Natural killer cell (primary cell): ENCODE measurements at regions not wholly inside any gene's neighbourhood (a gene's known extent, or its start where the extent isn't known, plus 50 kb on each side); places are given as distances from the start of the nearest gene placed in this dataset.

Experiments
- ATAC-seq, 3 donors: fragments of 150-1000 bp in 2 of 3; fragments of 200-7000 bp in 1 of 3; cut with Tn5 transposase; 1 replicate in 1 of 3; 2 replicates in 2 of 3; pipeline ENCODE4 v1.10.0; 2021; ENCODE audit warnings: mild to moderate bottlenecking in 2 of 3, moderate library complexity in 2 of 3
- DNase-seq, 2 donors: peaks; one replicate each; pipeline versions ENCODE4 v3.0.0 to v3.0.0-alpha.2; 2013 to 2021; ENCODE audit warnings: mixed read lengths in 1 of 2
- H3K27ac ChIP-seq: one replicate; pipeline ENCODE4 v1.5.1; 2013; ENCODE audit warnings: mild to moderate bottlenecking, low read length
- H3K27me3 ChIP-seq: one replicate; pipeline ENCODE4 v1.6.1; 2013; ENCODE audit warnings: low read length; ENCODE audit not compliant: control insufficient read depth, insufficient read depth
- H3K36me3 ChIP-seq: one replicate; pipeline ENCODE4 v1.6.1; 2013; ENCODE audit warnings: low read length; ENCODE audit not compliant: control insufficient read depth, insufficient read depth
- H3K4me1 ChIP-seq: one replicate; pipeline ENCODE4 v1.6.1; 2013; ENCODE audit warnings: low read length; ENCODE audit not compliant: control insufficient read depth, insufficient read depth
- H3K4me3 ChIP-seq: one replicate; pipeline ENCODE4 v1.5.1; 2013; ENCODE audit warnings: low read length
- H3K9me3 ChIP-seq: one replicate; pipeline ENCODE4 v1.6.1; 2013; ENCODE audit warnings: low read length; ENCODE audit not compliant: control insufficient read depth, insufficient read depth
- H3K27ac Mint-ChIP-seq, 2 donors: one replicate each; pipeline ENCODE4 v1.8.0; 2022; ENCODE audit warnings: mild to moderate bottlenecking in 2 of 2, mixed read lengths in 2 of 2, moderate library complexity in 1 of 2
- H3K27me3 Mint-ChIP-seq, 2 donors: one replicate each; pipeline ENCODE4 v1.8.0; 2022; ENCODE audit warnings: low read depth in 2 of 2, mixed read lengths in 2 of 2
- H3K36me3 Mint-ChIP-seq: one replicate; pipeline ENCODE4 v1.8.0; 2022; ENCODE audit warnings: mixed read lengths
- H3K4me1 Mint-ChIP-seq, 2 donors: one replicate each; pipeline ENCODE4 v1.8.0; 2022; ENCODE audit warnings: mixed read lengths in 2 of 2
- H3K4me3 Mint-ChIP-seq: one replicate; pipeline ENCODE4 v1.8.0; 2022; ENCODE audit warnings: mild to moderate bottlenecking, moderate library complexity, mixed read lengths
- H3K9me3 Mint-ChIP-seq, 2 donors: one replicate each; pipeline ENCODE4 v1.8.0; 2022; ENCODE audit warnings: mixed read lengths in 2 of 2
- WGBS: methylation state at CpG from one replicate; pipeline ENCODE4 v1.1.7; 2013; ENCODE audit warnings: missing lambda C conversion rate; ENCODE audit not compliant: insufficient coverage; 5-methylcytosine and 5-hydroxymethylcytosine counted together
- intact Hi-C: fragments of 100-400 bp; cut with micrococcal nuclease; formaldehyde crosslinking; loops from one replicate; pipeline ENCODE4 v1.14.2; 2022
- TF ChIP-seq, protein P1 (sequence below): fragments of 200-600 bp; IDR thresholded peaks from one replicate; pipeline ENCODE4 v1.8.0; 2022; ENCODE audit warnings: antibody characterized with exemption

DNA sequence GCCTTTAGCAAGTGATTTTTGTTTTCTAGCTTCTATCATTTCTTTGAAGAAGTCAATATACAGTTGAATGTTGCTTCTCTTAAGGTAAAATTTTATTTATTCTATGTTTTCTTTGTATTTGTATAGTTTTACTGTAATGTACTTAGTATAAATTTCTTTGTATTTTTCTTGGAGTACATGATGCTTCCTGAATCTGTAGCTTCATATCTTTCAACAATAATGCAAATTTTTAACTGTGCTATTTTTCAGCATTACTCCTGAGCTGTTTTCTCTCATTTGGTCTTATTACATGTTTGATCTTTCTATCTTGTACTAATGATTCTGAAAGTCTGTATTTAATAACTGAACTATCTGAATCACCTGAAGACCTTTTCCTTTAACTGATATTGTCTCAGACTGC lies 253.9 kb upstream of the NXPH2 start:
- no peak overlapping the region for H3K4me3 Mint-ChIP-seq
- no peaks in the 10 kb centered on the region for H3K27me3 ChIP-seq
- no peak for ATAC-seq

DNA sequence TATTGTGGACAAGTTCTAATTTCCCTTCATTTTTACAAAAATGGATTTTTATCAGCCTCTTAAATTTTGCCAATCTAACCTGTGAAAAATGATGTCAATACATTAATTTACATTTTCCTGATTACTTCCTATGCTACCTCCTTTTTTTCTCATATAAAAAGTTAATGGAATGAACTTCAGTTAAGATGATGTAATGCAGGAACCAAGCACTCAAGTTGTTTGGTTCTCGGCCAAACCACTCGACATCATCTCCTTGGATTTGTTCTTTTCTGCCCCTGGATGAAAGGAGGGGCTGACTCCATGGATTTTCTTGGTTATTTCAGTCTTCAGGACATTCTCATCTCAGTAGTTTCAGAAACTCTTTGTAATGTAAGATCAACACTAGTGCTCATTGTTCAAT lies 253.1 kb upstream of the NXPH2 start:
- Mint-ChIP-seq H3K4me1 (no peaks in the 10 kb centered on the region), H3K27me3 (no peaks in the 10 kb centered on the region), H3K36me3 (no peaks in the 10 kb centered on the region), H3K4me3 (no peak overlapping the region), H3K9me3 (peaks cover 6 to 15% of the 10 kb centered on the region in 2 donors), H3K27ac (no peak overlapping the region)
- DNase-seq, result no peak
- ATAC-seq, result no peak
- Histone ChIP-seq H3K36me3 (no peaks in the 10 kb centered on the region), H3K4me3 (no peak overlapping the region), H3K27ac (no peak overlapping the region), H3K4me1 (no peaks in the 10 kb centered on the region), H3K9me3 (peaks cover 2% of the 10 kb centered on the region), H3K27me3 (no peaks in the 10 kb centered on the region)
- TF ChIP-seq, protein P1, sequence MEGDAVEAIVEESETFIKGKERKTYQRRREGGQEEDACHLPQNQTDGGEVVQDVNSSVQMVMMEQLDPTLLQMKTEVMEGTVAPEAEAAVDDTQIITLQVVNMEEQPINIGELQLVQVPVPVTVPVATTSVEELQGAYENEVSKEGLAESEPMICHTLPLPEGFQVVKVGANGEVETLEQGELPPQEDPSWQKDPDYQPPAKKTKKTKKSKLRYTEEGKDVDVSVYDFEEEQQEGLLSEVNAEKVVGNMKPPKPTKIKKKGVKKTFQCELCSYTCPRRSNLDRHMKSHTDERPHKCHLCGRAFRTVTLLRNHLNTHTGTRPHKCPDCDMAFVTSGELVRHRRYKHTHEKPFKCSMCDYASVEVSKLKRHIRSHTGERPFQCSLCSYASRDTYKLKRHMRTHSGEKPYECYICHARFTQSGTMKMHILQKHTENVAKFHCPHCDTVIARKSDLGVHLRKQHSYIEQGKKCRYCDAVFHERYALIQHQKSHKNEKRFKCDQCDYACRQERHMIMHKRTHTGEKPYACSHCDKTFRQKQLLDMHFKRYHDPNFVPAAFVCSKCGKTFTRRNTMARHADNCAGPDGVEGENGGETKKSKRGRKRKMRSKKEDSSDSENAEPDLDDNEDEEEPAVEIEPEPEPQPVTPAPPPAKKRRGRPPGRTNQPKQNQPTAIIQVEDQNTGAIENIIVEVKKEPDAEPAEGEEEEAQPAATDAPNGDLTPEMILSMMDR, result no peak
- intact Hi-C loops, result no loop called here
- WGBS, result 33% methylated on average over 2 of the region's 2 CpGs

More for the DNA sequence above, 253.9 kb upstream of the NXPH2 start:
- Histone ChIP-seq H3K4me3 (no peak overlapping the region), H3K36me3 (no peaks in the 10 kb centered on the region), H3K4me1 (no peaks in the 10 kb centered on the region), H3K9me3 (peaks cover 2% of the 10 kb centered on the region), H3K27ac (no peak overlapping the region)
- H3K27me3 Mint-ChIP-seq, result no peaks in the 10 kb centered on the region
- no peak for DNase-seq
- intact Hi-C loops, result no loop called here
- H3K36me3 Mint-ChIP-seq, result no peaks in the 10 kb centered on the region
- H3K27ac Mint-ChIP-seq, result no peak overlapping the region
- H3K4me1 Mint-ChIP-seq, result no peaks in the 10 kb centered on the region
- peaks cover 6 to 15% of the 10 kb centered on the region in 2 donors for H3K9me3 Mint-ChIP-seq
- TF ChIP-seq, protein P1, result no peak

DNA sequence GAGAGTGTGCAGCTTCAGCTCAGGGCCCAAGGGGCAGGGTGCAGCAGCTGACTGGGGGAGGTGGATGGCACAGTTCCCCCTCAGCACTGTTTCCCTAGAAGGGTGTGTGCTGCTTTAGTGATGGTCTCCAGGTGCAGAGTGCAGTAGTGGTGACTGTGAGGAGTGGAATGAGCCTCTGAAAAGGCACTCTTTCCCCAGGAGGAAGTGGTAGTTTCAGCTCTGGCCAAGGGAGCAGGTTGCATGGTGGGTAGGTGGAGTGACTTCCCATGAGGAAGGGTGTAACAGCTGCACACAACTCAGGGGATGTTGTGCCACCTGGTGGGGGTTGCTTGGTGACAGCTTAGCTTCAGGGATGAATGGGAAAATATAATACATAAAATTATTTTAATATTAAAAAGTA lies 251.5 kb upstream of the NXPH2 start:
- no peak for DNase-seq

DNA sequence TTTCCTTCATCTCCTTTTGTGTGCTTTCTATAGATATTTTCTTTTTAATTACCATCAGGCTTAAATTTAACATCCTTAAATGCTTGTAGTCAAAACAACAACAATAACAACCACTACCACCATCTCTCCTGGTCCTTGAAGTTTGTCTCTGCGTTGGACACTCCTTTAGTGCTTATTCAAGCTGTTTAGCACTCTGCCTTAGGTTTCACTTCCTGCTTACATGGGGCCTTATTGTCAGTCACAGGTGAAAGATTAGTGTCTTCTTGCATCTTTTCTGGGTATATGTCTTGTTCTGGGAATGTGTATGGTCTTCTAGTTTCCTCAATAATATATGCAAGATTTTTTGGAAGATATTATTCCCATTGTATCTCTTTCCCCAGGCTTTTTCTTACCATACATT lies 240.1 kb upstream of the NXPH2 start:
- Histone ChIP-seq H3K36me3 (no peaks in the 10 kb centered on the region), H3K27ac (no peak overlapping the region), H3K9me3 (peaks cover 20% of the 10 kb centered on the region), H3K4me1 (no peaks in the 10 kb centered on the region), H3K27me3 (no peaks in the 10 kb centered on the region), H3K4me3 (no peak overlapping the region)
- no peak for DNase-seq
- intact Hi-C loops, result no loop called here
- Mint-ChIP-seq H3K27ac (no peak overlapping the region), H3K27me3 (no peaks in the 10 kb centered on the region), H3K4me1 (no peaks in the 10 kb centered on the region), H3K36me3 (peaks cover 8% of the 10 kb centered on the region), H3K4me3 (no peak overlapping the region), H3K9me3 (peaks cover 20 to 24% of the 10 kb centered on the region in 2 donors)
- ATAC-seq, result no peak
- WGBS, result 83% methylated on average over 1 of the region's 1 CpG
- TF ChIP-seq, protein P1, result no peak

More for the DNA sequence above, 251.5 kb upstream of the NXPH2 start:
- Mint-ChIP-seq H3K4me3 (no peak overlapping the region), H3K9me3 (peaks cover 4 to 14% of the 10 kb centered on the region in 2 donors), H3K27ac (no peak overlapping the region), H3K4me1 (no peaks in the 10 kb centered on the region), H3K36me3 (no peaks in the 10 kb centered on the region), H3K27me3 (no peaks in the 10 kb centered on the region)
- H3K36me3 ChIP-seq, result no peaks in the 10 kb centered on the region
- H3K9me3 ChIP-seq, result no peaks in the 10 kb centered on the region
- TF ChIP-seq, protein P1, result no peak
- H3K4me1 ChIP-seq, result no peaks in the 10 kb centered on the region
- no peaks in the 10 kb centered on the region for H3K27me3 ChIP-seq
- no peak for ATAC-seq
- intact Hi-C loops, result no loop called here
- H3K27ac ChIP-seq, result no peak overlapping the region
- no peak overlapping the region for H3K4me3 ChIP-seq
